Endothelial cell of umbilical vein (primary cell): ENCODE measurements at regions not wholly inside any gene's neighbourhood (a gene's known extent, or its start where the extent isn't known, plus 50 kb on each side); places are given as distances from the start of the nearest gene placed in this dataset.

Experiments
- BruUV-seq: library from RNA; stranded (reverse); fragments of 400-500 nt; replicated peaks from 2 replicates; lab custom pipeline; 2021; lab: Mats Ljungman, UMichigan
- CTCF ChIA-PET: fragments of 300-600, 350-600 bp; sonication (Branson Sonifier 250); formaldehyde crosslinking; loops from one replicate; lab custom pipeline; 2021; ENCODE audit warnings: antibody characterized with exemption, inconsistent platforms; lab: Charles Lee
- POLR2A ChIA-PET: fragments of 300-600, 350-600 bp; sonication (Branson Sonifier 250); formaldehyde crosslinking; loops from one replicate; lab custom pipeline; 2021; ENCODE audit warnings: antibody characterized with exemption, inconsistent platforms; lab: Charles Lee
- DNase-seq: peaks from one replicate; pipeline ENCODE4 v3.0.0-alpha.2; 2011; ENCODE audit warnings: low read depth, low spot score
- FAIRE-seq: peaks from 2 replicates; lab custom pipeline; 2011; peaks lifted over from hg19 to GRCh38; lab: Jason Lieb, UNC
- H2AFZ ChIP-seq: 2 replicates; pipeline ENCODE4 v1.6.0; 2012; ENCODE audit warnings: low read depth, low read length, control low read depth, inconsistent platforms
- H3K27ac ChIP-seq: 2 replicates; pipeline ENCODE4 v1.5.1; 2011; ENCODE audit warnings: low read depth, mild to moderate bottlenecking, control low read depth, low read length, moderate library complexity; ENCODE audit not compliant: insufficient read depth
- H3K27me3 ChIP-seq, 2 experiments: 2 replicates each; pipeline versions ENCODE4 v1.6.0 to v1.6.1; 2011; ENCODE audit warnings: low read length in 2 of 2, mixed read lengths in 1 of 2; ENCODE audit not compliant: control insufficient read depth in 2 of 2, insufficient read depth in 2 of 2
- H3K36me3 ChIP-seq, 2 experiments: 2 replicates in 1 of 2; 3 replicates in 1 of 2; pipeline ENCODE4 v1.5.1; 2011; ENCODE audit warnings: low read length in 2 of 2, mild to moderate bottlenecking in 1 of 2, moderate library complexity in 1 of 2; ENCODE audit not compliant: control insufficient read depth in 2 of 2, insufficient read depth in 2 of 2; ENCODE audit errors: extremely low read depth in 1 of 2
- H3K4me1 ChIP-seq: 3 replicates; pipeline ENCODE4 v1.5.1; 2011; ENCODE audit warnings: mild to moderate bottlenecking, low read length; ENCODE audit not compliant: control insufficient read depth, insufficient read depth; ENCODE audit errors: extremely low read depth
- H3K4me2 ChIP-seq: 2 replicates; pipeline ENCODE4 v1.6.1; 2011; ENCODE audit warnings: low read length, control low read depth, mixed read lengths; ENCODE audit not compliant: insufficient read depth
- H3K4me3 ChIP-seq, 3 experiments: fragments of 200-600 bp in 1 of 3; sonication (generic), shearing (Covaris generic) in 1 of 3; replicated peaks in 1 of 3; 2 replicates each; pipeline ENCODE4 v1.5.1; 2011 to 2016; ENCODE audit warnings: control low read depth in 3 of 3, low read length in 3 of 3, mild to moderate bottlenecking in 2 of 3, inconsistent platforms in 1 of 3, low read depth in 1 of 3, moderate library complexity in 1 of 3; ENCODE audit not compliant: insufficient read depth in 1 of 3
- H3K79me2 ChIP-seq: 2 replicates; pipeline ENCODE4 v1.6.0; 2012; ENCODE audit warnings: low read length, inconsistent platforms; ENCODE audit not compliant: control insufficient read depth, insufficient read depth
- H3K9ac ChIP-seq: replicated peaks from 2 replicates; pipeline ENCODE3; 2011; ENCODE audit warnings: low read length, control low read depth; ENCODE audit not compliant: insufficient read depth; ENCODE audit errors: extremely low read depth
- H3K9me1 ChIP-seq: replicated peaks from 3 replicates; pipeline ENCODE4 v1.6.0; 2011; ENCODE audit warnings: mild to moderate bottlenecking, low read length; ENCODE audit not compliant: control insufficient read depth, insufficient read depth; ENCODE audit errors: extremely low read depth
- H3K9me3 ChIP-seq: replicated peaks from 2 replicates; pipeline ENCODE4 v1.5.1; 2012; ENCODE audit warnings: low read length, inconsistent platforms; ENCODE audit not compliant: control insufficient read depth, insufficient read depth
- H4K20me1 ChIP-seq: replicated peaks from 2 replicates; pipeline ENCODE3; 2011; ENCODE audit warnings: mild to moderate bottlenecking, low read length; ENCODE audit not compliant: control insufficient read depth, insufficient read depth; ENCODE audit errors: extremely low read depth
- CTCF ChIP-seq, 2 donors: IDR thresholded peaks; 1 replicate in 1 of 2; 2 replicates in 1 of 2; pipeline ENCODE4 v1.5.1; 2011; ENCODE audit warnings: low read length in 2 of 2, mild to moderate bottlenecking in 2 of 2, moderate library complexity in 2 of 2, control low read depth in 1 of 2, inconsistent platforms in 1 of 2, low read depth in 1 of 2; ENCODE audit not compliant: insufficient read depth in 1 of 2; ENCODE audit errors: extremely low read depth in 1 of 2
- FOS ChIP-seq: IDR thresholded peaks from 2 replicates; pipeline ENCODE4 v1.6.1; 2011; ENCODE audit warnings: mild to moderate bottlenecking, low read length, moderate library complexity, borderline replicate concordance; ENCODE audit not compliant: insufficient read depth
- GATA2 ChIP-seq: IDR thresholded peaks from 2 replicates; pipeline ENCODE4 v1.7.0; 2011; ENCODE audit warnings: low read depth, mild to moderate bottlenecking, moderate library complexity, mixed read lengths, low read length; ENCODE audit not compliant: insufficient read length, insufficient read depth
- MAX ChIP-seq: IDR thresholded peaks from 2 replicates; pipeline ENCODE4 v1.6.1; 2011; ENCODE audit not compliant: insufficient read depth, insufficient read length
- MYC ChIP-seq: IDR thresholded peaks from one replicate; pipeline ENCODE4 v1.6.1; 2011; ENCODE audit warnings: mild to moderate bottlenecking, low read depth, low read length
- POLR2A ChIP-seq: IDR thresholded peaks from 2 replicates; pipeline ENCODE4 v1.6.1; 2012; ENCODE audit warnings: low read depth, mild to moderate bottlenecking, control low read depth, low read length
- POLR2AphosphoS5 ChIP-seq: IDR thresholded peaks from 2 replicates; pipeline ENCODE4 v1.6.1; 2012; ENCODE audit warnings: low read depth, mild to moderate bottlenecking, control low read depth, low read length, moderate library complexity; ENCODE audit not compliant: insufficient read depth
- dilution Hi-C: fragments of 300-500 bp; cut with MboI; formaldehyde crosslinking; loops from one replicate; pipeline ENCODE4 v1.15.0; 2019; ENCODE audit warnings: low sequenced_read_pairs; ENCODE audit not compliant: extremely low pct_ligation_motif_present
- intact Hi-C: fragments of 100-400 bp; cut with micrococcal nuclease; formaldehyde crosslinking; loops from one replicate; pipeline ENCODE4 v1.10.0; 2022

DNA sequence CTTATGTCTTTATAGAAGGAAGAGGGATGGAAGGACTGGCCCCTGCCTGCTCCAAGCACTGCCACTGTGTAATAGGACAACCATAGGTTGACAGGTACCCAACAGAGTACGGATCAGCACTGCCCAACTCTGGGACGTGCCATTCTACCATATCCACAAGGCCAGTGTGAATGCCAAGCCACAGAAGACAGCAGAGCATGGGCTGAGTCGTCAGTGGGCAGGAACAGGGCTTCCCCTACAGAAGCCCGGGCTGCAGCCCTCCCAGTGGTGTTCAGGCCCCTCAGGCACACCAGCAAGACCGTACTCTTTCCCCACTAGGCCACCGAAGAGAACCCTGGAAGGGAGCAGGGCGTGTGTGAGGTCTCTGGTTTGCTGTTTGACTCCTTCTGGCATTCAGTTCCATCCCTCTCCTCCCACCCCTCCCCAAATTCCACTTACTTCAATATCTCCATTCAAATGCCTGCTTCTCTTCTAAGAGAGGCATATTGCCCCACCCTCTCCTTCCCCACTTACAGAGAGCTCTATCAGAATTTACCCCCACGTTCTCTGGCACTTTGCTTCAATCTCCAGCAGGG is 209.4 kb downstream of the FOXO1 start:
- Histone ChIP-seq H2AFZ (no peak overlapping the region), H3K9ac (no peak overlapping the region), H3K36me3 (no peaks in the 10 kb centered on the region), H3K4me1 (no peaks in the 10 kb centered on the region), H3K27ac (no peak overlapping the region), H3K79me2 (no peaks in the 10 kb centered on the region), H3K9me3 (no peaks in the 10 kb centered on the region), H4K20me1 (no peaks in the 10 kb centered on the region), H3K27me3 (no peaks in the 10 kb centered on the region), H3K9me1 (no peaks in the 10 kb centered on the region), H3K4me2 (no peak overlapping the region), H3K4me3 (no peak overlapping the region)
- ChIA-PET POLR2A (no interaction called here), CTCF (no interaction called here)
- TF ChIP-seq POLR2AphosphoS5 (no peak), MAX (no peak), GATA2 (no peak), FOS (no peak), CTCF (IDR thresholded peaks at IDR 0.05; ENCODE audit: extremely low read depth in 1 of 2, insufficient read depth in 1 of 2, low read depth in 1 of 2, low read length in 2 of 2) (no peak), MYC (no peak), POLR2A (no peak)
- dilution Hi-C loops (no loop called here), intact Hi-C loops (no loop called here)
- DNase-seq: no peak
- FAIRE-seq: no peak
- BruUV-seq: no TSS peak
